Loucy (cell line): ENCODE measurements at regions not wholly inside any gene's neighbourhood (a gene's known extent, or its start where the extent isn't known, plus 50 kb on each side); places are given as distances from the start of the nearest gene placed in this dataset.

Experiments
- H2AFZ ChIP-seq: fragments of 200-600 bp; sonication (generic); 2 replicates; pipeline ENCODE4 v1.6.0; 2016; ENCODE audit warnings: antibody characterized with exemption, mild to moderate bottlenecking, low read length, moderate library complexity
- H3F3A ChIP-seq: fragments of 200-600 bp; 2 replicates; pipeline ENCODE4 v1.6.0; 2016; ENCODE audit warnings: antibody characterized with exemption, low read depth, mild to moderate bottlenecking
- H3K27me3 ChIP-seq: fragments of 200-600 bp; sonication (generic); 2 replicates; pipeline ENCODE4 v1.6.1; 2014; ENCODE audit warnings: low read length, mild to moderate bottlenecking; ENCODE audit not compliant: insufficient read depth, poor library complexity, severe bottlenecking
- H3K36me3 ChIP-seq: fragments of 200-600 bp; sonication (generic); 2 replicates; pipeline ENCODE4 v1.6.1; 2016; ENCODE audit warnings: low read length; ENCODE audit not compliant: insufficient read depth
- H3K4me1 ChIP-seq: fragments of 200-600 bp; sonication (generic); 2 replicates; pipeline ENCODE4 v1.5.1; 2014; ENCODE audit warnings: low read length, mild to moderate bottlenecking; ENCODE audit not compliant: insufficient read depth, poor library complexity, severe bottlenecking
- H3K4me2 ChIP-seq: fragments of 200-600 bp; sonication (generic); 2 replicates; pipeline ENCODE4 v1.6.0; 2014; ENCODE audit warnings: antibody characterized with exemption, low read length, low read depth, mild to moderate bottlenecking; ENCODE audit not compliant: poor library complexity, severe bottlenecking
- H3K4me3 ChIP-seq: fragments of 200-600 bp; sonication (generic); 2 replicates; pipeline ENCODE4 v1.5.1; 2014; ENCODE audit warnings: low read length, mild to moderate bottlenecking, mixed read lengths; ENCODE audit not compliant: poor library complexity, severe bottlenecking
- H3K79me2 ChIP-seq: fragments of 200-600 bp; sonication (generic); 2 replicates; pipeline ENCODE4 v1.6.1; 2014; ENCODE audit warnings: low read length; ENCODE audit not compliant: insufficient read depth
- H3K9ac ChIP-seq: fragments of 200-600 bp; sonication (generic); 2 replicates; pipeline ENCODE4 v1.6.0; 2014; ENCODE audit warnings: mild to moderate bottlenecking, low read depth, low read length, moderate library complexity; ENCODE audit not compliant: poor library complexity, severe bottlenecking
- H3K9me2 ChIP-seq: fragments of 200-600 bp; sonication (generic); replicated peaks from 2 replicates; pipeline ENCODE4 v1.6.1; 2016; ENCODE audit warnings: low read depth, low read length, mixed read lengths
- H3K9me3 ChIP-seq: fragments of 200-600 bp; sonication (generic); 2 replicates; pipeline ENCODE4 v1.6.1; 2014; ENCODE audit warnings: mild to moderate bottlenecking, antibody characterized with exemption, low read length, low read depth; ENCODE audit not compliant: insufficient read depth
- H4K20me1 ChIP-seq: fragments of 200-600 bp; sonication (generic); 2 replicates; pipeline ENCODE4 v1.6.0; 2014; ENCODE audit warnings: antibody characterized with exemption, low read length, mild to moderate bottlenecking; ENCODE audit not compliant: insufficient read depth, poor library complexity, severe bottlenecking
- CTCF ChIP-seq: fragments of 200-600 bp; sonication (generic); conservative IDR thresholded peaks from 2 replicates; pipeline ENCODE4 v1.5.1; 2014; ENCODE audit warnings: mild to moderate bottlenecking, antibody characterized with exemption, low read length
- EZH2phosphoT487 ChIP-seq: fragments of 200-600 bp; IDR thresholded peaks from 2 replicates; pipeline ENCODE4 v1.6.1; 2018; ENCODE audit warnings: antibody characterized with exemption, mild to moderate bottlenecking, moderate library complexity, borderline replicate concordance

- no peaks in the 10 kb centered on the region for H4K20me1 ChIP-seq
- H3K4me3 ChIP-seq = no peak overlapping the region
- H3K79me2 ChIP-seq = no peaks in the 10 kb centered on the region
- no peaks in the 10 kb centered on the region for H3F3A ChIP-seq
- H3K4me1 ChIP-seq = no peaks in the 10 kb centered on the region
- no peaks in the 10 kb centered on the region for H3K27me3 ChIP-seq
- no peaks in the 10 kb centered on the region for H3K9me3 ChIP-seq
- no peak overlapping the region for H3K4me2 ChIP-seq
- no peaks in the 10 kb centered on the region for H3K36me3 ChIP-seq
- no peaks in the 10 kb centered on the region for H3K9me2 ChIP-seq
- no peak overlapping the region for H2AFZ ChIP-seq
- TF ChIP-seq EZH2phosphoT487 (no peak), CTCF (no peak)
- no peak overlapping the region for H3K9ac ChIP-seq
Measured at GRCh38 chr16:73145166-73145880, 97.4 kb upstream of the ZFHX3 start.

- Histone ChIP-seq H3K4me2 (no peak overlapping the region), H3K9me2 (no peaks in the 10 kb centered on the region), H2AFZ (no peak overlapping the region), H3K4me1 (no peaks in the 10 kb centered on the region), H3K9me3 (no peaks in the 10 kb centered on the region), H3K36me3 (no peaks in the 10 kb centered on the region), H3K27me3 (no peaks in the 10 kb centered on the region), H4K20me1 (no peaks in the 10 kb centered on the region), H3K4me3 (no peak overlapping the region), H3K9ac (no peak overlapping the region), H3F3A (no peaks in the 10 kb centered on the region), H3K79me2 (no peaks in the 10 kb centered on the region)
- no peak for TF ChIP-seq EZH2phosphoT487
- no peak for TF ChIP-seq CTCF
Measured at GRCh38 chr16:73143576-73144422, 95.9 kb upstream of the ZFHX3 start.

- Histone ChIP-seq H3K27me3 (no peaks in the 10 kb centered on the region), H3K9me3 (no peaks in the 10 kb centered on the region), H3K4me2 (no peak overlapping the region), H3K4me3 (no peak overlapping the region), H3K9ac (no peak overlapping the region), H3F3A (no peaks in the 10 kb centered on the region), H3K9me2 (no peaks in the 10 kb centered on the region), H2AFZ (no peak overlapping the region), H3K4me1 (no peaks in the 10 kb centered on the region), H4K20me1 (no peaks in the 10 kb centered on the region), H3K36me3 (no peaks in the 10 kb centered on the region), H3K79me2 (no peaks in the 10 kb centered on the region)
- no peak for TF ChIP-seq EZH2phosphoT487
- no peak for TF ChIP-seq CTCF
Measured at GRCh38 chr16:73143002-73143401, 95.1 kb upstream of the ZFHX3 start.
